A673 (cell line): ENCODE measurements at regions not wholly inside any gene's neighbourhood (a gene's known extent, or its start where the extent isn't known, plus 50 kb on each side); places are given as distances from the start of the nearest gene placed in this dataset.

ENCODE experiments used
- BruUV-seq: library from RNA; stranded (reverse); fragments of 400-500 nt; replicated peaks from 2 replicates; lab custom pipeline; 2021; lab: Mats Ljungman, UMichigan
- CTCF ChIA-PET: fragments of 300-600 bp; sonication (Branson Sonifier 250); formaldehyde crosslinking; loops from one replicate; lab custom pipeline; 2022; ENCODE audit warnings: antibody characterized with exemption; lab: Charles Lee
- POLR2A ChIA-PET: fragments of 300-600 bp; sonication (Branson Sonifier 250); formaldehyde crosslinking; loops from one replicate; lab custom pipeline; 2022; ENCODE audit warnings: antibody characterized with exemption; ENCODE audit not compliant: low non-redundant PET; lab: Charles Lee
- DNase-seq: peaks from one replicate; pipeline ENCODE4 v3.0.0-alpha.2; 2015; ENCODE audit warnings: low spot score
- H3K27ac ChIP-seq: fragments of 200-600 bp; sonication (generic); 2 replicates; pipeline ENCODE4 v1.5.1; 2016; ENCODE audit warnings: mixed run types, low read depth, mild to moderate bottlenecking, mixed read lengths, antibody characterized with exemption, low read length; ENCODE audit not compliant: poor library complexity, severe bottlenecking
- H3K27me3 ChIP-seq: fragments of 200-600 bp; sonication (generic); replicated peaks from 2 replicates; pipeline ENCODE4 v1.6.1; 2017; ENCODE audit warnings: mixed run types, low read depth, mild to moderate bottlenecking, mixed read lengths, antibody characterized with exemption, low read length; ENCODE audit not compliant: insufficient read depth, poor library complexity
- H3K36me3 ChIP-seq: fragments of 200-600 bp; sonication (generic); 2 replicates; pipeline ENCODE4 v1.6.1; 2016; ENCODE audit warnings: mixed run types, mild to moderate bottlenecking, mixed read lengths, antibody characterized with exemption, low read length; ENCODE audit not compliant: insufficient read depth, poor library complexity, severe bottlenecking
- H3K4me1 ChIP-seq: fragments of 200-600 bp; sonication (generic); 2 replicates; pipeline ENCODE4 v1.6.1; 2017; ENCODE audit warnings: mixed run types, mild to moderate bottlenecking, mixed read lengths, antibody characterized with exemption, low read length; ENCODE audit not compliant: insufficient read depth, poor library complexity, severe bottlenecking
- H3K4me3 ChIP-seq: fragments of 200-600 bp; sonication (generic); 2 replicates; pipeline ENCODE4 v1.5.1; 2016; ENCODE audit warnings: low read depth, mixed run types, mild to moderate bottlenecking, mixed read lengths, low read length; ENCODE audit not compliant: poor library complexity, severe bottlenecking
- H3K9me3 ChIP-seq: fragments of 200-600 bp; sonication (generic); 2 replicates; pipeline ENCODE4 v1.6.1; 2016; ENCODE audit warnings: mixed run types, low read depth, mild to moderate bottlenecking, mixed read lengths, antibody characterized with exemption, low read length; ENCODE audit not compliant: poor library complexity, severe bottlenecking
- CTCF ChIP-seq: fragments of 300-800, 200-600 bp; sonication (generic); conservative IDR thresholded peaks from 2 replicates; pipeline ENCODE4 v1.5.1; 2017; ENCODE audit warnings: low read depth, mild to moderate bottlenecking, antibody characterized with exemption, low read length, moderate library complexity, mixed read lengths
- EZH2 ChIP-seq: fragments of 200-600 bp; sonication (generic); IDR thresholded peaks from 2 replicates; pipeline ENCODE4 v1.6.1; 2017; ENCODE audit warnings: borderline replicate concordance, low read depth, mild to moderate bottlenecking, mixed read lengths, antibody characterized with exemption, low read length; ENCODE audit not compliant: poor library complexity, severe bottlenecking
- intact Hi-C: fragments of 100-400 bp; cut with micrococcal nuclease; formaldehyde crosslinking; loops from one replicate; pipeline ENCODE4 v1.10.0; 2022; ENCODE audit not compliant: unreplicated experiment

DNA sequence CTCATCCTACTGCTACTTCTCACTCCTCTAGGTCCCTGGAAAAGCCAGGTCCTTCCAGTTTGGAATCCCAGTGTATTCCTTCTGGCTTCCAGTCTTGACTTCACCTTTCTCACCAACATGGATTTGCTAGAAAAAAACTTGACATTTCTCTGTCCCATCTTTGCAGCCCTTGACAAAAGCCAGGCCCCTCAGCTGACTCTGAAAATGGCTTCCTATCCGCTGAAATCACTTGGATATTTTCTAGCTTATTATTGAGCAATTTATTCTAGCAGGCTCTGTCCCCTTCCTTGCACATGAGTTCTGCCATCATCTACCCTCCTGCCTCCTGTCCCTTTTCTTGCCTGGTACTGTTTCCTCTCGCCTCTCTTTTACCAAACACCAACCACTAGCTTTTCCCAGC, 427.2 kb downstream of the BUD13 start:
- no peaks in the 10 kb centered on the region for H3K4me1 ChIP-seq
- CTCF ChIA-PET: no interaction called here
- no peak overlapping the region for H3K4me3 ChIP-seq
- BruUV-seq: no TSS peak
- intact Hi-C loops: no loop called here
- DNase-seq: no peak
- H3K27ac ChIP-seq: no peak overlapping the region
- H3K9me3 ChIP-seq: no peaks in the 10 kb centered on the region
- POLR2A ChIA-PET: no interaction called here
- no peaks in the 10 kb centered on the region for H3K36me3 ChIP-seq
- peaks cover 14% of the 10 kb centered on the region for H3K27me3 ChIP-seq
- TF ChIP-seq EZH2 (no peak), CTCF (no peak)

DNA sequence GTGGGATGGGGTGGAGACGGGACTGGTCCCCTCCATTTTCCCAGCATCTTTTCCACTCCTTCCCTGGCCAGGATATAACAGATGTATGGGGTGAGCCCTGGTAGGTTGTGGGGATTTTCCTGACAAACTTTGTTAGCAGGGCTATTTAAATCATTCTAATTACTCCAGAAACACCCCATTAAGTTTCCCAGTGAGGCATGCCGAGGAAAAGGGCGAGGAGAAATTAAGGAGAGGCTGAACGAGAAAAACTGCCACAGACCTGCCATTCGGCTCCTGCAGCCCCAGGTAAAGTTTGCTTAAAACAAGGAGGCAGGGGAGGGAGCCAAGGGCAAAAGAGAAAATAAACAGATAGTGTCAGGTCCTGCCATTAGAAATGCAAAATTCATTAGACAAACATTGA, 428.2 kb downstream of the BUD13 start:
- no peak overlapping the region for H3K27ac ChIP-seq
- intact Hi-C loops: no loop called here
- no peaks in the 10 kb centered on the region for H3K9me3 ChIP-seq
- DNase-seq: no peak
- no peak overlapping the region for H3K4me3 ChIP-seq
- no peaks in the 10 kb centered on the region for H3K4me1 ChIP-seq
- TF ChIP-seq EZH2 (no peak), CTCF (no peak)
- CTCF ChIA-PET: no interaction called here
- POLR2A ChIA-PET: no interaction called here
- no peaks in the 10 kb centered on the region for H3K36me3 ChIP-seq
- BruUV-seq: no TSS peak
- H3K27me3 ChIP-seq: peaks cover 14% of the 10 kb centered on the region

GRCh38 chr11:116343270-116343669, 429.5 kb downstream of the BUD13 start:
- H3K36me3 ChIP-seq: no peaks in the 10 kb centered on the region
- no TSS peak for BruUV-seq
- H3K4me1 ChIP-seq: no peaks in the 10 kb centered on the region
- no peak overlapping the region for H3K27ac ChIP-seq
- TF ChIP-seq EZH2: no peak
- TF ChIP-seq CTCF: no peak
- DNase-seq: no peak
- H3K9me3 ChIP-seq: no peaks in the 10 kb centered on the region
- ChIA-PET CTCF (no interaction called here), POLR2A (no interaction called here)
- peaks cover 14% of the 10 kb centered on the region for H3K27me3 ChIP-seq
- intact Hi-C loops: no loop called here
- no peak overlapping the region for H3K4me3 ChIP-seq
